CD4-positive, alpha-beta T cell (primary cell): ENCODE measurements at regions not wholly inside any gene's neighbourhood (a gene's known extent, or its start where the extent isn't known, plus 50 kb on each side); places are given as distances from the start of the nearest gene placed in this dataset.

Experiments used
- ATAC-seq: fragments of 200-7000 bp; cut with Tn5 transposase; one replicate; pipeline ENCODE4 v1.10.0; 2022; ENCODE audit warnings: mild to moderate bottlenecking; ENCODE audit not compliant: poor library complexity
- CTCF ChIA-PET: fragments of 350-600 bp; sonication (Branson Sonifier 250); formaldehyde crosslinking; loops from one replicate; lab custom pipeline; 2021; ENCODE audit warnings: antibody characterized with exemption, inconsistent platforms; lab: Charles Lee
- POLR2A ChIA-PET: fragments of 350-600 bp; sonication (Branson Sonifier 250); formaldehyde crosslinking; loops from one replicate; lab custom pipeline; 2021; ENCODE audit warnings: antibody characterized with exemption, inconsistent platforms; lab: Charles Lee
- DNase-seq, 14 experiments: peaks; one replicate each; pipeline ENCODE4 v3.0.0-alpha.2; 2013 to 2020; ENCODE audit warnings: mixed read lengths in 2 of 14
- H3K27ac ChIP-seq, 2 donors: one replicate each; pipeline versions ENCODE4 v1.5.1 to v1.7.0; 2013; ENCODE audit warnings: low read length in 2 of 2, low read depth in 1 of 2, mild to moderate bottlenecking in 1 of 2
- H3K27me3 ChIP-seq, 2 experiments: 1 replicate in 1 of 2; 2 replicates in 1 of 2; pipeline versions ENCODE4 v1.6.1 to v1.7.0; 2013; ENCODE audit warnings: low read length in 2 of 2, control low read depth in 1 of 2, mild to moderate bottlenecking in 1 of 2, moderate library complexity in 1 of 2; ENCODE audit not compliant: insufficient read depth in 2 of 2, control insufficient read depth in 1 of 2
- H3K36me3 ChIP-seq: one replicate; pipeline ENCODE4 v1.6.1; 2013; ENCODE audit warnings: low read length, control low read depth; ENCODE audit not compliant: insufficient read depth
- H3K4me1 ChIP-seq: one replicate; pipeline ENCODE4 v1.6.1; 2013; ENCODE audit warnings: low read length, control low read depth; ENCODE audit not compliant: insufficient read depth
- H3K4me3 ChIP-seq: one replicate; pipeline ENCODE4 v1.5.1; 2013; ENCODE audit warnings: mild to moderate bottlenecking, low read length, moderate library complexity
- H3K9me3 ChIP-seq, 2 experiments: 1 replicate in 1 of 2; 2 replicates in 1 of 2; pipeline versions ENCODE4 v1.6.1 to v1.7.0; 2013; ENCODE audit warnings: low read length in 2 of 2, mild to moderate bottlenecking in 2 of 2, control low read depth in 1 of 2, moderate library complexity in 1 of 2; ENCODE audit not compliant: control insufficient read depth in 1 of 2, insufficient read depth in 1 of 2
- H3K27ac Mint-ChIP-seq: one replicate; pipeline ENCODE4 v1.8.0; 2020; ENCODE audit warnings: mixed read lengths
- H3K27me3 Mint-ChIP-seq: one replicate; pipeline ENCODE4 v1.8.0; 2021; ENCODE audit warnings: mixed read lengths
- H3K36me3 Mint-ChIP-seq: one replicate; pipeline ENCODE4 v1.8.0; 2021; ENCODE audit warnings: low read depth, mixed read lengths
- H3K4me1 Mint-ChIP-seq: one replicate; pipeline ENCODE4 v1.8.0; 2021; ENCODE audit warnings: low read depth, mixed read lengths
- H3K4me3 Mint-ChIP-seq: one replicate; pipeline ENCODE4 v1.8.0; 2020; ENCODE audit warnings: mild to moderate bottlenecking, mixed read lengths
- H3K9me3 Mint-ChIP-seq: one replicate; pipeline ENCODE4 v1.8.0; 2020; ENCODE audit warnings: mixed read lengths
- CTCF ChIP-seq: fragments of 200-600 bp; IDR thresholded peaks from one replicate; pipeline ENCODE4 v1.8.0; 2022; ENCODE audit warnings: antibody characterized with exemption, mild to moderate bottlenecking
- intact Hi-C, 2 experiments: fragments of 100-400 bp; cut with DNase I in 1 of 2; cut with micrococcal nuclease in 1 of 2; formaldehyde crosslinking; loops; one replicate each; pipeline versions ENCODE4 v1.15.1 to v1.9.0; 2023 to 2025; cut with DNase I, micrococcal nuclease

GRCh38 chr18:6644836-6645627, 84.5 kb upstream of the ARHGAP28 start:
- H3K27ac ChIP-seq: no peak overlapping the region
- POLR2A ChIA-PET: no interaction called here
- Mint-ChIP-seq H3K27me3 (no peaks in the 10 kb centered on the region), H3K27ac (no peak overlapping the region), H3K4me3 (no peak overlapping the region), H3K4me1 (no peaks in the 10 kb centered on the region), H3K36me3 (no peaks in the 10 kb centered on the region), H3K9me3 (no peaks in the 10 kb centered on the region)
- DNase-seq (no peak), ATAC-seq (no peak)
- H3K4me3 ChIP-seq: no peak overlapping the region
- H3K36me3 ChIP-seq: no peaks in the 10 kb centered on the region
- CTCF ChIA-PET: no interaction called here
- TF ChIP-seq CTCF: no peak
- H3K27me3 ChIP-seq: no peaks in the 10 kb centered on the region
- intact Hi-C loops: no loop called here
- peaks cover 0 to 4% of the 10 kb centered on the region in 2 experiments for H3K9me3 ChIP-seq
- H3K4me1 ChIP-seq: no peaks in the 10 kb centered on the region

GRCh38 chr18:6646801-6647200, 82.7 kb upstream of the ARHGAP28 start:
- ChIA-PET CTCF (no interaction called here), POLR2A (no interaction called here)
- H3K9me3 Mint-ChIP-seq: no peaks in the 10 kb centered on the region
- H3K36me3 Mint-ChIP-seq: no peaks in the 10 kb centered on the region
- no peak for TF ChIP-seq CTCF
- intact Hi-C loops: no loop called here
- H3K27ac Mint-ChIP-seq: no peak overlapping the region
- Histone ChIP-seq H3K4me1 (no peaks in the 10 kb centered on the region), H3K9me3 (peaks cover 0 to 8% of the 10 kb centered on the region in 2 experiments), H3K27me3 (no peaks in the 10 kb centered on the region), H3K27ac (no peak overlapping the region), H3K4me3 (no peak overlapping the region), H3K36me3 (no peaks in the 10 kb centered on the region)
- no peaks in the 10 kb centered on the region for H3K27me3 Mint-ChIP-seq
- H3K4me3 Mint-ChIP-seq: no peak overlapping the region
- DNase-seq (no peak), ATAC-seq (no peak)
- H3K4me1 Mint-ChIP-seq: no peaks in the 10 kb centered on the region

- Histone ChIP-seq H3K4me3 (no peak overlapping the region), H3K36me3 (no peaks in the 10 kb centered on the region), H3K27me3 (no peaks in the 10 kb centered on the region), H3K27ac (no peak overlapping the region), H3K9me3 (peaks cover 0 to 8% of the 10 kb centered on the region in 2 experiments), H3K4me1 (no peaks in the 10 kb centered on the region)
- ATAC-seq (no peak), DNase-seq (no peak)
- ChIA-PET CTCF (no interaction called here), POLR2A (no interaction called here)
- H3K36me3 Mint-ChIP-seq: no peaks in the 10 kb centered on the region
- no peak overlapping the region for H3K4me3 Mint-ChIP-seq
- no peak for TF ChIP-seq CTCF
- H3K9me3 Mint-ChIP-seq: peaks cover 3% of the 10 kb centered on the region
- H3K4me1 Mint-ChIP-seq: no peaks in the 10 kb centered on the region
- H3K27ac Mint-ChIP-seq: no peak overlapping the region
- H3K27me3 Mint-ChIP-seq: no peaks in the 10 kb centered on the region
- intact Hi-C loops: no loop called here
Observed at GRCh38 chr18:6648581-6648980, 80.9 kb upstream of the ARHGAP28 start.
